ENCODE measurements at regions not wholly inside any gene's neighbourhood (a gene's known extent, or its start where the extent isn't known, plus 50 kb on each side); places are given as distances from the start of the nearest gene placed in this dataset.

- H3K4me1 ChIP-seq: no peaks in the 10 kb centered on the region
- H3K4me3 ChIP-seq (ENCODE audit: low read depth, low read length): no peak overlapping the region
- H3K27me3 ChIP-seq: no peaks in the 10 kb centered on the region
- no peaks in the 10 kb centered on the region for H3K9me3 ChIP-seq
- TF ChIP-seq CTCF (IDR thresholded peaks at IDR 0.05; ENCODE audit: low read depth, low read length): no peak
- DNase-seq: no peak
- H3K36me3 ChIP-seq: no peaks in the 10 kb centered on the region
These were observed 113.0 kb upstream of the SLC22A23 start for GRCh38 chr6:3569816-3570215.

GRCh38 chr6:3568396-3569082, 111.7 kb upstream of the SLC22A23 start:
- Histone ChIP-seq H3K27me3 (no peaks in the 10 kb centered on the region), H3K4me3 (ENCODE audit: low read depth, low read length) (no peak overlapping the region), H3K4me1 (no peaks in the 10 kb centered on the region), H3K36me3 (no peaks in the 10 kb centered on the region), H3K9me3 (no peaks in the 10 kb centered on the region)
- no peak for DNase-seq
- no peak for TF ChIP-seq CTCF (IDR thresholded peaks at IDR 0.05; ENCODE audit: low read depth, low read length)

GRCh38 chr6:3566812-3567211, 110.0 kb upstream of the SLC22A23 start:
- H3K27me3 ChIP-seq: no peaks in the 10 kb centered on the region; the same call in 1 of the 2 replicates
- H3K9me3 ChIP-seq: no peaks in the 10 kb centered on the region
- DNase-seq: no peak
- H3K4me1 ChIP-seq: no peaks in the 10 kb centered on the region
- H3K36me3 ChIP-seq: no peaks in the 10 kb centered on the region
- H3K4me3 ChIP-seq (ENCODE audit: low read depth, low read length): no peak overlapping the region
- no peak for TF ChIP-seq CTCF (IDR thresholded peaks at IDR 0.05; ENCODE audit: low read depth, low read length)

DNA sequence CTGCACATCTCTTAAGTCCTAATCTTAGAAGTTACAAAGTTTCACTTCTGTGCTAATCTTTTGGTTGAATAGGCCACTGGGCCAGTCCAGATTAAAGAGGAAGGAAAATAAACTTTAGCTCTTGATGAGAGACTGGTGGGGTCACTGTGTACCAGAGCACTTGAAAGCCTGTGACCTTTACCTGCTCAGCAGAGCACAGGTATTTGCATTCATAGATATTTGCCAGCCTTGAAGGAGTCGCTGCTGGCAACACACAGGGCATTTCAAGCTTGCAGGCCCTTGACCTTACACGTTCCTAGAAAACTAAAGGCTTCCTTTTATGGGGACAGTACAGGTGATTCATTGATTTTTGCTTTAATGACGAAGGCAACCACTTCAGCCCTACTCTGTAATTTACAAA, 108.4 kb upstream of the SLC22A23 start:
- no peak overlapping the region for H3K4me3 ChIP-seq (ENCODE audit: low read depth, low read length)
- DNase-seq: no peak
- TF ChIP-seq CTCF (IDR thresholded peaks at IDR 0.05; ENCODE audit: low read depth, low read length): no peak
- no peaks in the 10 kb centered on the region for H3K9me3 ChIP-seq
- no peaks in the 10 kb centered on the region for H3K4me1 ChIP-seq
- no peaks in the 10 kb centered on the region for H3K36me3 ChIP-seq
- H3K27me3 ChIP-seq: no peaks in the 10 kb centered on the region; the same call in 1 of the 2 replicates

GRCh38 chr6:3561725-3562124, 104.9 kb upstream of the SLC22A23 start:
- Histone ChIP-seq H3K4me3 (ENCODE audit: low read depth, low read length) (no peak overlapping the region), H3K36me3 (no peaks in the 10 kb centered on the region), H3K9me3 (no peaks in the 10 kb centered on the region), H3K4me1 (no peaks in the 10 kb centered on the region), H3K27me3 (peaks cover 4% of the 10 kb centered on the region)
- DNase-seq: no peak
- TF ChIP-seq CTCF (IDR thresholded peaks at IDR 0.05; ENCODE audit: low read depth, low read length): no peak

GRCh38 chr6:3560211-3560610, 103.4 kb upstream of the SLC22A23 start:
- no peak for DNase-seq
- Histone ChIP-seq H3K27me3 (peaks cover 4% of the 10 kb centered on the region), H3K9me3 (no peaks in the 10 kb centered on the region), H3K4me3 (ENCODE audit: low read depth, low read length) (no peak overlapping the region), H3K36me3 (no peaks in the 10 kb centered on the region), H3K4me1 (no peaks in the 10 kb centered on the region)
- TF ChIP-seq CTCF (IDR thresholded peaks at IDR 0.05; ENCODE audit: low read depth, low read length): no peak
